GM21360 (cell line): ENCODE measurements at regions not wholly inside any gene's neighbourhood (a gene's known extent, or its start where the extent isn't known, plus 50 kb on each side); places are given as distances from the start of the nearest gene placed in this dataset.
"Not testable (repeated sequence)": the region's sequence is repeated elsewhere in the genome, so short reads cannot be mapped to it uniquely, and the experiment has no call there.

Source experiments
- ATAC-seq: cut with Tn5 transposase; IDR thresholded peaks from one replicate; pipeline ENCODE4 v1.9.1; 2021; ENCODE audit warnings: mild to moderate bottlenecking, moderate library complexity; ENCODE audit not compliant: unreplicated experiment

DNA sequence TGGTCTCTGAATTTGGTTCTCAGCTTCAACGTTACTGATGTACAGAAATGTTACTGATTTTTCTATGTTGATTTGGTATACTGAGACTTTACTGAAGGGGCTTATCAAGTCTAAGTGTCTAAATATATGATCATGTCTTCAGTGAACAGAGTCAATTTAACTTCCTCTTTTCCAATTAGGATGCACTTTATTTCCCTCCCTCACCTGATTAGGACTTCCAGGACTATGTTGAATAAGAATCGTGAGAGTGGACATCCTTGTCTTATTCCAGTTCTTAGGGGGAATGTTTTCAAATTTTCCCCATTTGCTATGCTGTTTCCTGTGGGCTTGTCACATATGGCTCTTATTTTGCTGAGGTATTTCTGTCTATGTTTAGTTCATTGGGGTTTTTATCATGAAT, 349.5 kb downstream of the PRR16 start:
- no peak for ATAC-seq

GRCh38 chr5:120817044-120817985, 353.2 kb downstream of the PRR16 start:
- ATAC-seq, result no peak

DNA sequence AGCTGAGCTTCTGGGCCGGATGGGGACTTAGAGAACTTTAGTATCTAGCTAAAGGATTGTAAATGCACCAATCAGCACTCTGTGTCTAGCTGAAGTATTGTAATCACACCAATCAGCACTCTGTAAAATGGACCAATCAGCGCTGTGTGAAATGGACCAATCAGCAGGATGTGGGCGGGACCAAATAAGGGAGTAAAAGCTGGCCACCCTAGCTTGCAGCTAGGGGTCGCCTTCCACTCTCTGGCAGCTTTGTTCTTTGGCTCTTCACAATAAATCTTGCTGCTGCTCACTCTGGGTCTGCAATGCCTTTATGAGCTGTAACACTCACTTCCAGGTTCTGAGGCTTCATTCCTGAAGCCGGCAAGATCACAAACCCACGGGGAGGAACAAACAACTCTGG, 354.0 kb downstream of the PRR16 start:
- ATAC-seq, result no peak

DNA sequence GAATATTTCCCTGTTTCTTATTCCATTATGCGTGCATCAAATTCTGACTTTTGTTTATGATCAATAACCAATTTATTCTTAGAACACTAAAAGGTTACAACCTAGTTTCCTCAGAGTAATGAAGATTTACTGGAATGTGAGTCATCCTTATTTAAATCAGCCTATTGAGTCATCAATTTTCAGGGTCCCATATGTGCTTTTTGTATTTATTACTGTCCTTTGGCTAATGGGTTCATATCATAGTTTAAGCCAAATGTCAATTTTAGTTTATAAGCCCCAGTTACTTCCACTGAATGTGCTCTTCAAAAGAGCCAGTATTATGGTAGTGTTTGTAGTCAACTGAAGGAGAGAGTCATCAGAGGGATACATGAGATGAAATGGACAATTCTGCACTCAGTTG, 359.2 kb downstream of the PRR16 start:
- no peak for ATAC-seq

- ATAC-seq, result not testable (repeated sequence)
Observed at GRCh38 chr5:120831646-120832045, 367.5 kb downstream of the PRR16 start.

DNA sequence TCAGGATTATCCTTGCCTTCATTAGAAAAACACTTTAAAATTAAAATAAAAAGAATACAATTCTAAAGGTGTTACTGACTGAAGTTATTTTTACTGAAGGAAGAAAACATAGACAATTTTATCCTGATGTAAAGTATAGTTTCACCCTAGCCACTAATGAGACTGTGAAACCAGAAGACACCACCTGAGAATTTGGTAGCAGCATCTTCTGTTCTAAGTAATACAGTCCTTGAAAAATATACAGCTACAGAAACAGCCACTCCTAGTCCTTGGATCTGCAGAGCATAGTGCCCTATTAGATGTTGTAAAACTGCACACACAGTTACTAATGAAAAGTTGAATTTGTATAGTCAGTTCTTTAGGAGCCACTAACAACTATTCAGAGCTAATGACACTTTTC, 377.7 kb downstream of the PRR16 start:
- ATAC-seq, result no peak

- no peak for ATAC-seq
Observed at GRCh38 chr5:120843390-120843980, 379.4 kb downstream of the PRR16 start.

- ATAC-seq, result no peak
Observed at GRCh38 chr5:120848883-120849282, 384.8 kb downstream of the PRR16 start.

DNA sequence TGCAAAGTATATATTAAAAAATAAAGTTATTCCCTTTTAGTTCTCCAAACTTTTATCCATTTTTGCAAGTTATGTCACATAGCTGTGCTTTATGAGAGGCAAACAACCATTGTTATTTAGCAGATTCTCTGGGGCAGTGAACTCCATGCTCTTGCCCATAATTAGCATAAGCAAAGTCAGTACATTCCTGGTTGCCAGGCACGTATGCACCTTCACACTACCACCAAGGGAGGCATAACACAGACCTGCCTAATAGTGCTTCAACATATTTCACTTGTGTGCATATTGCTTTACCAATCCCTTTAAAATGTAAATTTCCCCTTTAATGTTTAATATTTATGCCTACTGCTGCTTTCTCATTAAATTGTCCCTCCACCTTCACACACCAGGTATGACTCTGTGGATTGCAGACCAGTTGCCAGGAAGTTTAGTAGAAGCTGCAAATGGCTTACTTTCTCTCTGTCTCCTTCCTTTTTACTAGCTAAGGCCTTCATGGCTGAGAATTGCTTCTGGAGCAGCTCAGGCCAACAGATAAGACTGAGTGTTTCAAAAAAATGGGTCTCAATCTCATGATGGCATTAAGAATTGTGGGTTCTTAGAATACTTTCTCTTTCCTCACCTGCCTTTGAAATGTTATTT, 388.2 kb downstream of the PRR16 start:
- no peak for ATAC-seq

DNA sequence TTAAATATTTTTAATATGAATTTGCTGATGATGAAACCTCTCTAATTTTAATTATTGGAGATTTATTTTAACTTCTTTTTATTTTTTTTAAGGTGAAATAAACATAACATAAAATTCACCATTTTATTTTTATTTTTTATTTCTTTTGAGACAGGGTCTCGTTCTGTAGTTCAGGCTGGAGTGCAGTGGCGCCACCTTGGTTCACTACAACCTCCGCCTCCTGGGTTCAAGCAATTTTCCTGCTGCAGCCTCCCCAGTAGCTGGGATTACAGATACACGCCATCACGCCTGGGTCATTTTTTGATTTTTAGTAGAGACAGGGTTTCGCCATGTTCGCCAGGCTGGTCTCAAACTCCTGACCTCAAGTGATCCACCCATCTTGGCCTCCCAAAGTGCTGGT, 402.9 kb downstream of the PRR16 start:
- ATAC-seq, result no peak

DNA sequence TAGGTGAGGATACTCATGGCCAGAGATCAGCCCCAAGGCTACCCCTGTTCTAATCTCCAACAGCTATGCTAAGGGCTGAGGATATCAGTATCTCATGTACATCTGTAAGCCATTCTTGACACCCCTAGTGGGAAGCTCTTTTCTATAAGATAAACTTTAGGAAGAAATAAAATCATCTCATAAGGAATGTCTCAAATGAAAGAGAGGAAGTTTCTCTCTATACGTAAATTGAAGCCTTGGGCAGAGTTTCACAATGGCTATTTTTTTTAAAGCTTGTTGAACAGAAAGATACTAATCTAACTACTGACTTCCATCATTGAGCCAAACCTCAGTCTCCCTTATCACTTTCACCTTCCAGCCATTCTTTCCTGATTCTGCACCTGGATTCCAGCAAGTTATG, 405.7 kb downstream of the PRR16 start:
- ATAC-seq, result no peak

GRCh38 chr5:120872297-120872696, 408.2 kb downstream of the PRR16 start:
- no peak for ATAC-seq

DNA sequence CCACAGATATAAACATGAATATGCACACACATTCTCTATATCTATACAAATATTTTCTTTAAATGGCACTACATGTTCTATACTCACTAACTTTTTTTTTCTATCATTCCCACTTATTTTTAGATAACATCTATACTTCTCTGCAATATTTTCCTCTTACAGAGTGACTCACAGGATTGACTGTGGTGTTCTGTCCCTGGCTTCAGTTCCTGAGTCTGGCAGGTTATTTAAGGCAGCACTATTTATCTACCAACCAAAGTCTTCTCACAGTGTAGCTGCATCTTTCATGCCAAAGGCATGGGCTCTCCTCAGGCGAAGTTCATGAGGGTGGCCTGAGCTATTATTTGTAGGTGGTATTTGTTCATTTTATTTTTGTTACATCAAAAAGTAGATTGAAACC, 409.0 kb downstream of the PRR16 start:
- no peak for ATAC-seq

GRCh38 chr5:120874081-120874862, 410.2 kb downstream of the PRR16 start:
- no peak for ATAC-seq

GRCh38 chr5:120882038-120882775, 418.1 kb downstream of the PRR16 start:
- ATAC-seq, result no peak

DNA sequence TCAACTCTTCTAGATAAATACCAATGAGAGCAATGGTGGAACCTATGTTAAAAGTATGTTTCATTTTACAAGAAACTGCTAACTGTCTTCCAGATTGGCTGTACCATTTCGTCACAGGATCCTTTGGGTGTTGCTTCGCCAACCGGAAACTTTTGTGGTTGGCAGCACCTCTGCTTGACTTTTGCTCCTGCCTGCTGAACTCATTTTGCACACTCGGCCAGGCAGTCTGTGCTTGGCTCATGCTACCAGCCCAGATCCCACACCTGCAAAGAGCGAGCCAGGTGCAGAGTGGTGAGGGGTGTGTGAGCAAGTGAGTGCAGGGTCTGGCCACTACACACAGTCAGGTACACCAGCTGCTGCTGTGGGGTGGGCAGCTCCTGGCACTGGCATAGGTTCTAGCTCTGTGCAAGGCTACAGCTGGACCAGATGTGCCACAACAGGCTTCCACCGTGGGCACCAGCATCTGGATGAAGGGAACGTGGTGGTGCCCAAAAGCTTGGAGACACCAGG, 422.3 kb downstream of the PRR16 start:
- no peak for ATAC-seq

DNA sequence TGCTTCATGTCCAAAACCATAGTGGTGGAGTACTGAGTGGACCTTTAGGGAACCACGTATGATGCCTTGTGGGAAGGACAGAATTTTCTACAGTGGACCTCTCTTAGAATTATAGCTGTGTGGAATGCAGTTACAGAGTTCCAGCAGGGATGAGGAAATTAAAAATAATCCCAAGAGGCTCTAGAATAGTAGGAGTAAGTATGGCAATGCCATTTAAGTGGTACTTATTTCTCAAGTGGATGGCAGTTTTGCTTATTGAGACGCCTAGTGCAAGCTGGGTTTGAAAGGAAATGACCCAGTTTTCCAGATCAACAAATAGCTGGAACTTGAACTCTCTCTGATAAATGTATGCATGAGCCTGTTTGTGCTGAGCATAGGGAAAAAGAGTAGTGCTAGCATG, 431.6 kb downstream of the PRR16 start:
- no peak for ATAC-seq

DNA sequence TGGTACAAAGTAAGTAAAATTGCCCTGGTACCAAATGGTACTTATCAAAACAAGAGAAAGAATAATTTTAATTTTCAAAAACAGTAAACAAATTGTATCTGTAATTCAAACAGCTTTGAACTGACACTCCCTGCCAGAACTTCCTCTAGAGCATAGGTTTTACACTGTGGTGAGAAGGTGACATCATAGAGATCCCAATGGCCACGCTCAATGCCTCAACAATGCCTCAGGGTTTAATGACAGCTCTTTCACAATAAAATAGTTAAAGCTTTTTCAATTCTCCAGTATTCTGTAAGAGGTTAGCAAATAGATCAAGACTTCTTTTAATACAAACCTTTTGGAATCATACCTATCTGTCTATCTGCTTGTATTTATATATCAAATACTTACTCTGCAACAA, 437.1 kb downstream of the PRR16 start:
- ATAC-seq, result no peak

- no peak for ATAC-seq
Observed at GRCh38 chr5:120907953-120908352, 443.9 kb downstream of the PRR16 start.

GRCh38 chr5:120910629-120911028, 446.5 kb downstream of the PRR16 start:
- ATAC-seq, result no peak
